Medulla oblongata (tissue), 1 donor: ENCODE measurements at regions not wholly inside any gene's neighbourhood (a gene's known extent, or its start where the extent isn't known, plus 50 kb on each side); places are given as distances from the start of the nearest gene placed in this dataset.

ENCODE experiments used
- DNase-seq: peaks from one replicate; pipeline ENCODE4 v3.0.0-alpha.2; 2015; ENCODE audit errors: extremely low spot score

DNA sequence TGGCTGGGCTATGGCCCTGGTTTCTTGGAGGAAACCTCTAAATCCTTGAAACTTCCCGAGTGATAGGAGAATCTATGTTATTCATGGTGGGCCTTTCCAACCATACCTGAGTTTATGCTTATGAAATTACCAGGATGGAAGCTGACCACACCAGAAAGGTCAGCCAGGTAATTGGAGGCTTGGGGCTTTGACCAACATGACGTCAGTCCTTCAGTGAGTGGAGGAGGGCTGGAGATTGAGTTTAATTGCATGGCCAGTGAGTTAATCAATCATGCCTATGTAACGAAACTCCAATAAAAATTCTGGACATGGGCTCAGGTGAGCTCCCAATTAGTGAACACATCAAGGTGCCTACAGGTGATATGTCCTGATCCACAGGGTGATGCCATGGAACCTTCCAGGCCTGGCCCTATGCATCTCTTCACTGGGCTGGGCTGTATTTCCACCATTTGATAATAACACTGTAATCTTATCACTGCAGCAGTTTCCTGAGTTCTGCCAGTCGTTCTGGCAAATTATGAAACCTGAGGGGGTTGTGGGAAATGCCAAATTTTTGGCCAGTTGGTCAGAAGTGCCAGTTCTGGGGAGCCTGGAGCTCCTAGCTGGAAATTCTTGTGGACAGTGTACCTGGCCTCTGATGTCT is 106.5 kb downstream of the CDH26 start:
- no peak for DNase-seq

DNA sequence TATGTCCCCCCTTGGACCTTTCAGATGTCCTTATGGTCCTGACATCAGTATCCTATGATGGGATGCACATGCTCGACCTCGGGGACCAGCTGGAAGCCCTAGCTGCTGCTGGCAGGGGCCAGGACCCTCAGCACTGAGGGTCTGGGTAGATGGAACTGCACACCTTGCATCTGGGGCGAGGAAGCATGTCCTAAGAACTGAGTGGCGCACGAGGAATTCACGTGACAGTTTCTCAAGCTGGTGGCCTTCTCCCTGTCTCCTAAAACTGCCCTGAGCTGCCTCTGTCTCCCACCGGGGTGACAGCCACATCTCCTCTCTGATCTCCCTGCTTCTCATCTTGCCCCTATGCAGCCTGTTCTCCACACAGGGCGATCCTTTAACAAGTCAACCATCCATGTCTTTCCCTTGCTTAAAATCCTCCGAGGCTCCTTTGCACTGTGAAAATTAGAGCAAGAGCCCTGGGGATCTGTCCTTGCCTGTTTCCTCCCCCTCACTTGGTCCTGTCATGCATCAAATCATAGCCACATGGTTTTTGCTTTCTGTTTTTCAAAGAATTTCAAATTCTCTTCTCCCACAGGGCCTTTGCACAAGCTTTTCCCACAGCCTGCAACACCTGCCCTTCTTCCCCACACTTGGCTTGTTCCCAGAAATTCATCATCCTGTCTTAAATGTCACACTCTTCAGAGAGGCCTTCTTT is 107.7 kb downstream of the CDH26 start:
- no peak for DNase-seq

DNA sequence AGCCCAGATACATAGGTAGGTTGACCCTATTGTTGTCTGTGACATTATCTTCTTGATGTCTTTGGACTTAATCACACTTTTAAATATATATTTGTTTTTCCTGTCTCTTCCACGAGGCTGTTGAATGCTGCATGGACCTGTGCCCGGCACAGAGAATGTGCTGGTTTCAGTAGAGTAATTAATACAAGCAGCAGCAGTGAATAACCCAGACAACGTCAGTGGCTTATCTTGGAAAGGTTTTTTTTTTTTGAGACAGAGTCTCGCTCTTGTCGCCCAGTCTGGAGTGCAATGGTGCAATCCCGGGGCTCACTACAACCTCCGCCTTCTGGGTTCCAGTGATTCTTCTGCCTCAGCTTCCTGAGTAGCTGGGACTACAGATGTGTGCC is 108.2 kb downstream of the CDH26 start:
- no peak for DNase-seq

DNA sequence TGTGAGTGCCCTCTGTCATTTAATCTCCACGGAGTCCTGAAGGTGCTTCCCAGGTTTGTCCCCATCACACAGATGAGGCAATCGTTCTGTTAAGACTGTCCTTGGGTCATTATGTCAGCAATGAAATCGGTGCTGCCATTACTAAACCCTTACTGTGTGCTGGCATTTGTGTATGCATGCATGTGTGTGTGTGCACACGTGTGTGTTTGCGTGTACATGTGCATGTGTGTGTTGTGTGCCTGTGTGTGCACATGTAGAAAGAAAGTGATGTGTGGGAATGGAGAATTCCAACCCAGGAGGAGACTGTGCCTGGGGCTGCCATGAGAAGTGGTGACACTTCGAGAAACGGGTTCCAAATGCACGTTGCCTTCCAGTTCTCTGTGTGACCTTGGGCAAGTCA is 110.3 kb downstream of the CDH26 start:
- no peak for DNase-seq

DNA sequence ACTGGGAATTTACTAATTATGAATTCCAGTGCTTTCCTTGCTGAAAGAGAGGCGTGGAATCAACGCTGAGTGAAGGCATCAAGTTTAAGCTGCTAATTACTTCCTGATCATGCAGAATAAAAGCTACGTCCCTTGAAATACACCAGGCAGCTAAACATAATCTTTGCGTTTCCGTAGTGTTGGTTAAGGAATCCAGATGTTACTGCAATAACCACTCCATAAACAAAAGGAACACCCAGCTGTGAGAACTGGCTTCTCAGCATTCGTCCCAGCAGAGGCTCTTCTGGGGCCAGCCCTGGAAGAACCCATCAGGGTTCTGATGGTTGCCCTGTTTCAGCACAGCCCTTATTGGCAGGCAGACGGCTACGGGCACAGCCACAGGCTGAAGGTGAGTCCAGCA is 111.4 kb downstream of the CDH26 start:
- DNase-seq: no peak

DNA sequence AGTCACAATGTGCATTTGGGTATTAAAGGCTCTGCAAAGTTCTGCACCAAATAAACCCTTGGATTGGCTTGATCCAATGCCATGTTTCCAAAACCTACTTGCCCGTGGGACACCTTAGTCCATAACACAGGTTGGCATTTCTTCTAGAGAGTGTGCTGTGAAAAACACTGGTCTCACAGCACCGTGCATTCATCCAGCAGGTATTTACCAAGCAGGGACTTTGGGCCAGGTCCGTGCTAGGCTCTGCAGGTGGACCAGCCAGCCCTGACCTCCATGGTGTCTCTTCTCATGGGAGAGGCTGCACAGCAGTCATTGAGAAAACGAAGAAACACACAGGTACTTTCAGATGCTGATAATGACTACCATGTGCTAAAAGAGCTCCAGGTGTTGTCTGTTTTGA is 112.6 kb downstream of the CDH26 start:
- no peak for DNase-seq

DNA sequence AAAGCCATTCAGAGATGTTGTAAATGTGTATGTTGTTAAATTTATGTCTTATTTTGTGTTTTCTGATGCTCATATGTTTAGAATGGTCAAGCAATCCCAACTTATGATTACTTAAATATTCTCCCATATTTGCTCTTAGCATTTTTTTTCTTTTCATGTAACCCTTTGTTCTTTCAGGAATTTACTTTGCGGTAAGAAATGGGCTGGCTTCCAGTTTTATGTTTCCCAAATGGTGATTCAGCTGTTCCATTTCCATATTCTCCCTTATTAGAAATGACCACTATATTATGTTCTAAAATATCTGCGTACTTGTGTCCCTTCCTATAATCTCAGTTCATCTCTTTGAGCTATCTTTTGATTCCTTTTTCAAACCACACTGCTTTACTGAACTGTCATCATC is 113.7 kb downstream of the CDH26 start:
- no peak for DNase-seq

DNA sequence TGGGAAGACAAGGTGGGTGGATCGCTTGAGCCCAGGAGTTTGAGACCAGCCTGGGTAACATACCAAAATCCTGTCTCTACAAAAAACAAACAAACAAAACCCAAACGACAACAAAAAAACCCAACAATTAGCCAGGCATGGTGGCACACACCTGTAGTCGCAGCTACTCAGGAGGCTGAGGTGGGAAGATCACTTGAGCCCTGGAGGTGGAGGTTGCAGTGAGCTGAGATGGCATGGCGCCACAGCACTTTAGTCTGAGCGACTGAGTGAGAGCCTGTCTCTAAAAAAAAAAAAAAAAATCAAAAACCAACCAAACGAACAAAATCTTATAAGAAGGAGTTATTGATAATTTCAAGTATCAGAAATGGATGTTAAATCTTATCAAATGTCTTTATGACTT is 114.9 kb downstream of the CDH26 start:
- DNase-seq: no peak

DNA sequence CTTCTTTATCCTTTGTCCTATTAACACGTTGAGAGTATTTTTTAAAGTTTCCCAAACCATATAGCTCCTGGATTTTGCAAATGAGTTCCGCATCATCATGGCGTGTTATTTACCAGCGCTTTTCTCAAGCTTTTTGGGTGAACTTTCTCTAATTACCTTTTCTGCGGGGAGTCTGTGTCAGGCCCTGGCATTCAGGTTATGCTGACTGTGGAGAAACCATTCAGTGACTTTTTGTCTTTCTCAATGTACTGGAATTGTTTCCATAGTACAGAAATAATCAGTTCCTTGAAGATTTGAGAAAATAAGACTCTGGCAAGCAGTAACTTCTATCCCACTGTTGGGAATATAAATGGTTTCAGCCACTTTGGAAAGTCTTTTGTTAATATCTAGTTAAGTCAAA is 115.3 kb downstream of the CDH26 start:
- no peak for DNase-seq

DNA sequence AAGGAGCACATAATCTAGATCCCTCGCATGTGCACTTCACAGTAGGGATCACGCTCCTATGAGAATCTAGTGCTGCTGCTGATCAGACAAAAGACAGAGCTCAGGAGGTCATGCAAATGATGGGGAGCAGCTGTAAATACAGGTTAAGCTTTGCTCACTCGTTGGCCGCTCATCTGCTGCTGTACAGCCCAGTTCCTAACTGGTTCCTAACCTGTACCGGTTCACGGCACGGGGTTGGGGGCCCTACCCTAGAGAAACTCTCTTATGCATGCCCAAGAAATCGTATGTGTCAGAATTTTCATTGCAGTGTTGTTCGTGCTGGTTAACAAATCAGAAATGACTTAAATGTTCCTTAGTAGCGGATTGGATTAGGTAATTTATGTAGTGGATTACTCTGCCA is 116.1 kb downstream of the CDH26 start:
- no peak for DNase-seq

DNA sequence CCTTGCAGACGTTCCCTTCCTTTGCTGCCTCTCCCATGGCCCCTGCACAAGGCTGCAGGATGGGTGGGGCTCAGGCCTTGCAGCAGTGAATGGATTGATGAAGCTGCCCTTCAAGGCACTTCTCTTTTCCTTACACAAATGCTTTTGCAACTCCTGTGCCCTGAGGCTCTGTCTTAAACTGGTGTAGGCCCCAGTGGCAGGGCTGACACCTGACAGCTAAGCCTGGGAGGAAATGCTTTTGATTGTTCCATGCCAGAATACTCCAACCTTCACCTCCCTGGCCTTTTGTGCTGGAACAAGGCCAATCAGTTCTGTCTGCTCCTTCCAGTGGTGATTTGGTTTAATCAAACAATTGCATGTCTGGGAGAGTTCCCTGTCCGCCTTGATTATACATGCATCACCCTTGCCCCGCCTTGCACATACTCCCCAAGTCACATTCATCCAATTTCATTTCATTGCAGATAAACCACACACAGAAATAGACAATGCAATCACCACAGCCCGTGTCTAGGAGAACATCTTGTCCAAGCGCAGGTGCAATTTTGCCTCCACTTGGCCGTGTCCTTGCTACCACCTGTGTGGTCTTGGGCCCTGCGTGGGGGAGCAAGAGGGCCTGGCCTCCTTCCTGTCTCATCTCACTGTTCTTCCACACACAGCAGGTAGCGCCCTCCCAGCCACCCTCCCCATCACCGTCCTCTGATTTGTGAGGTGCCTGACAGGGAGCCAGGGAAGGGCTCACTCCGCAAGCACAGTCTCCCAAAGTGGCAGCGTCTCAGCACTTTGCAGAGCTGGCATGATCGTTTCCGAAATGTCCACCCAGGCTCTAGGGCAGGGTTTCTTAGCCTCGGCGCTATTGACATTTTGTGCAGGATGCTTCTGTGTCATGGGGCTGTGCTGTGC is 120.4 kb downstream of the CDH26 start:
- no peak for DNase-seq

DNA sequence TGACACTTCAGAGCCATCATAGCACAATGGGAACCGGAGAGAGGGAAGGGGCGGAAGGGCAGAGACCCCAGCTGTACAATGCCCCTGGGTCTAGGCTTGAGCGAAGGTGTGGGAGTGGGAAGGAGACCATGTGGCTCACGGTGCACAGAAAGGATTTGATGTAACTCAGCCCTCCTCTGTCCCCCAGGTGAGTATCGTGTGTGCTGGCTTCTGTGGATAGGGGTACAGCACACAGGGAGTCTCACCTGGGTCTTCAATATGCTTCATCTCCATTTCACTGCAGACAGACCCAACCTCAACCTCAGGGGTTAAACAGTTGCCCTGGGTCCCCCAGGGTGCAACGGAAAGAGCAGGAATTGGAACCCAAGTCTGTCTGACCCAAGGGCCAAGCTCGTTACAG is 122.2 kb downstream of the CDH26 start:
- DNase-seq: no peak

DNA sequence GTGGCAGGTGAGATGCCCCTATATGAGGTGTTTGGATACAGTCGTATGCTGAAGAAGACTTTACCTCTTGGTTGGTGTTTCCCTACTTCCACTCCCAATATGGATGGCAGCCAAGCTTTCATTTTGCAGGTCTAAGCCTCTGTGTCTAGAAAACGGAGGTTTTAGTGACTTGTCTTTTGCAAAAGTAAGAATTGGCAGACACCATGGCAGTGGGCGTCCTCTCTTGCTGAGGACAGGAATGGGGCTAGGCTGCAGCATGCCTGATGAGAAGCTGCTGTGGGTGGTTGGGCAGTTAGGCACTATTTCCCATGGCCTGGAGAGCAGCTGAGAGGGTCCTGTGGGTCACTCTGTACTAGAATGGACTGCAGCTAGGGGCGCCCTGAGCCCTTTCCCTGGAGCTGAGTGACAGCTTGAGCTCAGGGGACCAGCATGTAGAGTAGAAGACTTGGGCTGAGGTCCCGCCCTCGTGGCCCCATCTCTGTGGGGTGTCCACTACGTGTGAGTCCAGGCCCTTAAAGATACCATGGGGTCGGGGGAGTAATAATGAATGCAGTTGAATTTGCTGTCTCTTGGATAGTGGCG is 127.4 kb downstream of the CDH26 start:
- no peak for DNase-seq

DNA sequence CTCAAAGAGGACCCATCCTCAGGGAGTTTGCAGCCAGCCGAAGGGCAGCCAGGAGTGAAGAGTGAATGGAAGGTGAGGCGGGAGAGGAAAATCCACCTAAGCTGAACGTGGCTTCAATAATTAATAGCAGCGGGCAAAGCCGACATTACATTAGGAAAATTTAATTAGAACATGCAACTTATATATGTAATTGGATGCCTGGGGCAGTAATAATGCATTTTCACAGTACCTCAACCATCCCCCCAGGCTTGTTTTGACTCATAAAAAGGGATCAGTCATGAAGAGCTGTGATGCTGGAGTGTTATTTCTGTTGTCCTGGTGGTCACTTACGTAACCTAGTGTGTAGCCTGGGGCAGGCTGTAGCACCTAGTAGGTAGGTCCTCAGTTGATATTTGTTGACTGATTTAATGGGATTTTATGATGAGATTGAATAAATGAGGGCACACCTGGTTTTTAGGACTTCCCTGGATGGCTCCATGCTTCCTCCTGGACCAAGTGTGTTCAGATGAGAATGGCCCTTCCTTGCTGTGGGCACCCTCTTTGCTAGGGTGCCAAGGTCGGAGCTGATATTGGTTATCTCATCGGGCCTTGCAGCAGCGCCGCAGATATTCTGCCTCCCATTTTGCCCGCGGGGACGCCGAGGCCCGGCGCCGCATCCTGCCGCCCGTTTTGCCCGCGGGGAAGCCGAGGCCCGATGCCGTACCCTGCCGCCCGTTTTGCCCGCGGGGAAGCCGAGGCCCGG is 128.8 kb downstream of the CDH26 start:
- no peak for DNase-seq

DNA sequence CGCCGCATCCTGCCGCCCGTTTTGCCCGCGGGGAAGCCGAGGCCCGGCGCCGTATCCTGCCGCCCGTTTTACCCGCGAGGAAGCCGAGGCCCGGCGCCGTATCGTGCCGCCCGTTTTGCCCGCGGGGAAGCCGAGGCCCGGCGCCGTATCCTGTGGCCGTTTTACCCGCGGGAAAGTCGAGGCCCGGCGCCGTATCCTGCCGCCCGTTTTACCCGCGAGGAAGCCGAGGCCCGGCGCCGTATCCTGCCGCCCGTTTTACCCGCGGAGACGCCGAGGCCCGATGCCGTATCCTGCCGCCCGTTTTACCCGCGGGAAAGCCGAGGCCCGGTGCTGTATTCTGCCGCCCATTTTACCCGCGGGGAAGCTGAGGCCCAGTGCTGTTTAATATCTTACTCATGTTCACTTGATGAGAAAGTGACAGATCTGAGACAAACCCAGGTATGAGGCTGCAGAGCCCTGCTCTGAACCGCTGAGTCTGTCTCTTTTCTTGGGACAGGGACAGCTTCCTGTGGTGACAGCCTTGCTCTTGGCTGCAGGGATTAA is 129.4 kb downstream of the CDH26 start:
- DNase-seq: no peak

DNA sequence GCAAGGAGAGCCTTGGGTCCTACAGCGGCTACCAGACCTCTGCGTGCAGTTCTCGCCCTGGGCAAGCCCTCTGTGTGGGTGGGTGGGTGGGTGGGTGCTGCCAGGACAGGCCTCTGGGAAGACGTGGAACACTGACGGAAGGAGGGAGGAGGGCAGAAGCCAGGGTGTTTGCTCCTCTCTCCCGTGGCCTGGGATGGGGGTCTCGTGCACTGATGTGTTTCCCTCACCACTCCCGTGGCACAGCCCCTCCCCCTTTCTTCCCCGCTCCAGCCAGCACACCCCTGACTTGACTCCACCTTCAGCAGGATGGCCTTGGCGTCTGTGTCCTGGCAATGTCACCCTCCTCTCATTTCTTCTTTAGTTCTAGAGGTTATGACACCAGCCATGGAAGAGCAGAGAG is 130.0 kb downstream of the CDH26 start:
- DNase-seq: no peak

DNA sequence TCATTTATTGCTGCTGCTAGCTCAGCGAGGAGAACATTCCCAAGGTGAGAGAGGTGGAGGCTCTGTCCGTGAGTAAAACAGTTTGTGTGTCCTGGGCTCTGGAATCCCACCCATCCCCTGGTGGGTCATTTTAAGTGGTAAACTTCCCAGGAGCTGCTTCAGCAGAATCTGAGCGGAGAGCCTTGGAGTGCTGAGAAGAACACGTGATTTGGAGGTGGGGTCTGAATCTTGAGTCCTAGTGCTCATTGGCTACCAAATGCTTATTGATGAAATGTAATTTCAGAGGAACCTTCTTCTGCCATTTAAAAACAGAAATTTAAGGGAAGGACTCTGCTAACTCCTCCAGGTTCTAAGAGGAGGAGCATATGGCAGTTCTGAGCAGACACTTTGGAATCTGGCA is 132.4 kb downstream of the CDH26 start:
- DNase-seq: no peak

DNA sequence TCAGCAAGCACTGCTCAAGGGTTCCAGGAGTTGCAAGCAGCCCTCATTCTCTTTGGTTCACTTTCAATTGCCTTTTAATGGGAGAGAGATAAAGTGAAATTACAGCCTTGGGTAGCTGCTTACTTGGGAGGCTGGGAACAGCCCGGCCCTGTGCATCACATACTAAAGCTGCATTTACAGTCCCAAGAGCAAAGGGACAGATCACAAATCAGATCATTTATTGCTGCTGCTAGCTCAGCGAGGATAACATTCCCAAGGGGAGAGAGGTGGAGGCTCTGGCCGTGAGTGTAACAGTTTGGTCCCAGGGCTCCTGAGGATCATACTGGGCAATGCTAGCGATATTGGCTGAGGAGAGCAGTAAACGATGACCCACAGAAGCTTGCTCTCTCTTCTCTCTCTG is 133.1 kb downstream of the CDH26 start:
- no peak for DNase-seq

DNA sequence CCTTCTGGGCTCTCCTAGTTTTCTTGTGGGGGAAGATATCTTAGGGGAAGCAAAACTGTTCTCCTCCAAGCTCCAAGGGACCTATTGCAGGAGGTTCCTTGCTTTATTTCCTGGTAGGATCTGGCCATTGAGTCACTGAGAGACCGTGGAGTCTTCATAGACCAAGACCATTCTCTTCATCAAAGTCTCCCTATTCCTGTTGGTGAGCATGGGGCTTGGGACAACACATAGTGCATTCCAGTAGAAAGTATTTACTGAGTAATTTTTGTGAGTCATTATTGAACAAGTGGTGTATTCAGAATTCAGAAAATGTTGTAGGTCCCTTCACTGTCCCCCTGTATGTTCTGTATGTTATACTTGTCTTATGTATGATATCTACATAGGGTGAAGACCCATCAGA is 133.6 kb downstream of the CDH26 start:
- DNase-seq: no peak

DNA sequence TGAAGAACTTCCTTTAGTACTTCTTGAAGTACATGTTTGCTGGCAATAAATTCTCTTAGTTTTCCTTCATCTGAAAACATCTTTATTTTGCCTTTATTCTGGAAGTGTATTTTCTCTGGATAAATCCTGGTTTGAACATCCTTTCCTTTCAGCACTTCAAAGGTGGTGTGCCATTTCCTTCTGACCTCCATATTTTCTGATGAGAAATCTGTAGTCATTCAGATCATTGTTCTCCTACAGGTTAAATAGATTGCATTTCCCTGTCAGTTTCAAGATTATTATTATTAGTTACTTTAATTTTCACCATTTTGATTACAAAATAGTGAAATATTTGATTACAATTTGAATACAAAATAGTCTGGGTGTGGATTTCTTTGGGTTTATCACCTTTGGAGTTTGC is 134.5 kb downstream of the CDH26 start:
- no peak for DNase-seq

DNA sequence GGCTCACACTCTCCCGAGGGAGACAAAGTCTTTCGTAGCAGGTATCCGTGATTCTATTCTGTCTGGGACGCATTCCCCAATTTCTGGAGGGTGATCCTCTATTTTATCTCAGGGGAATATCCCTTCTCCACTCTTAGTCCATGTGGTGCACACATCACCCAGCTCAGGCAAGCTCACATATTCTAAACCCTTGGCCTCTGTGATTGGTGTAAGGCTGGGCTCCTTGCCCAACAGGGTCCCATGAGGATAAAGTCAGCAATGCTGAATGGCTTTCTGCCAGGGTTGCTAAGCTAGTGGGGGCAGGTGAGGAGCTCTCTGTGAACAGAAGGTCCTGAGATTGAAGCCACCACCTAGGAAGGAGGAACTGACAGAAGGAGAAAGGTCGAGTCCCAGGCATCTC is 137.2 kb downstream of the CDH26 start:
- DNase-seq: no peak

DNA sequence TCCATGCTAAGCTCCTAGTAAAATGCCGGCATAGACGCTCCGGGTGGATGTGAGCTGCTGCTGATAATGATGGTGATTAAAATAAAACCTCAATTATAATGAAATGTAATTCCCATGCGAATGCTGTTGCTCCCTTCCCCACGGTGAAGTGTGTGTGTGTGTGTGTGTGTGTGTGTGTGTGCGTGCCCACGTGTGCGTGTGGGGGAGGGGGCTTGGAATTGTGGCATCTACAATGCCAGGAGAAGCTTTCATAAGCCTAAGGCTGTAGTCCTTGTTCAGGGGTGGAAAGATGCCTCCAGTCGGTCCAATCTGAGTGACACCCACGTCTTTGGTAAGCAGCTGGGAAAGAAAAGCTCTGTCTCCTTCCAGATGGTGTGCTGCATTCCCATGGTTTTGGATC is 137.9 kb downstream of the CDH26 start:
- DNase-seq: no peak
